Ishikawa (cell line): ENCODE measurements at regions not wholly inside any gene's neighbourhood (a gene's known extent, or its start where the extent isn't known, plus 50 kb on each side); places are given as distances from the start of the nearest gene placed in this dataset.

ENCODE experiments used
- CEBPB ChIP-seq: IDR thresholded peaks from 2 replicates; pipeline ENCODE4 v1.6.1; 2012
- CREB1 ChIP-seq: IDR thresholded peaks from 2 replicates; pipeline ENCODE4 v1.6.1; 2012; ENCODE audit warnings: low read depth
- EGR1 ChIP-seq: IDR thresholded peaks from 2 replicates; pipeline ENCODE4 v1.6.1; 2012
- EP300 ChIP-seq: IDR thresholded peaks from 2 replicates; pipeline ENCODE4 v1.6.1; 2012; ENCODE audit warnings: borderline replicate concordance
- FOXM1 ChIP-seq: IDR thresholded peaks from 2 replicates; pipeline ENCODE4 v1.6.1; 2012; ENCODE audit warnings: low read depth, borderline replicate concordance
- NFIC ChIP-seq: IDR thresholded peaks from 2 replicates; pipeline ENCODE4 v1.6.1; 2012
- RAD21 ChIP-seq: IDR thresholded peaks from 2 replicates; pipeline ENCODE4 v1.6.1; 2012; ENCODE audit warnings: low read depth
- TAF1 ChIP-seq: IDR thresholded peaks from 2 replicates; pipeline ENCODE4 v1.6.1; 2012; ENCODE audit warnings: low read depth, mild to moderate bottlenecking
- TCF12 ChIP-seq: IDR thresholded peaks from 2 replicates; pipeline ENCODE4 v1.6.1; 2012; ENCODE audit warnings: low read depth
- TEAD4 ChIP-seq: IDR thresholded peaks from 2 replicates; pipeline ENCODE4 v1.6.1; 2012
- YY1 ChIP-seq: IDR thresholded peaks from 2 replicates; pipeline ENCODE4 v1.6.1; 2012; ENCODE audit warnings: low read depth
- ZBTB7A ChIP-seq: IDR thresholded peaks from 2 replicates; pipeline ENCODE4 v1.6.1; 2012; ENCODE audit warnings: low read depth
- TF ChIP-seq, protein P1 (sequence below): IDR thresholded peaks from 2 replicates; pipeline ENCODE4 v1.6.1; 2012; ENCODE audit warnings: low read depth, mild to moderate bottlenecking
- TF ChIP-seq, protein P2 (sequence below): IDR thresholded peaks from 2 replicates; pipeline ENCODE4 v1.6.1; 2012
- TF ChIP-seq, protein P3 (sequence below): IDR thresholded peaks from 2 replicates; pipeline ENCODE4 v1.6.1; 2012

DNA sequence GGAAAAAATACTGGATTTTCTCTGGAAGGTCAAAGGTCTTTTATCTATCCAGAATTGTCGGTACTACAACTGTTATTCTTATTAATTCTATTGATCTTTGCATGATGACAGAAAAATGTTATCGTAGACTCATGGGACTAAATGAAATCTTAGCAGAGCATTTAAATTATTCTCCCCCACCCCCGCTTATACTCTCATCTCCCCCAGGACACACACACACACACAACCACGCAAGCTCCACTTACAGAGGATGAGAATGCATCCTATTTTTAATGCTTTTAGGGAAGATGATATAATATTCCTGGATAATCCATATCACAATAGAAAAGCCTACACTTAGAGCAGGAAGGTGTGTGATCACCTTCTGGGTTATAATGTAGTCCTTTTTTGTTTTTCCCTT, 91.9 kb upstream of the STARD13 start:
- TF ChIP-seq RAD21 (no peak), TAF1 (no peak), CEBPB (no peak)

DNA sequence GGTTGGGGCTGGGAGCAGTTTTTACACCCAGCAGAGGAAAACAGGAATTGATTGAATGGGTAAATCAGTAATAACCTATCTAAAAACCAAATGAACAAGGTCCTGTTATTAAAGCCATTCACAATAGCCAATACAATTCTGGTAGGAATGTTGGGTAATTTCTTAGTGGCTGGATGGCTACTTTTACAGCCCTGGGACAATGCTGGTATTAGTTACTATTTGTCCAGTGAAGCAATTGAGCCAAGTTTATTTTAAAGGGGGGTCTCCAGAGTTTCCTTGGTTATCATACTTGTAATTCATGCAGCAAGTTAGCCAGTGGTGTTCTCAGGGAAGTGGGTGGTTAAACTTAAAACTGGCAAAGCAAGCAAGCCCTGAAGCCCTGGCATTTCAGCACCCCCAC, 92.3 kb upstream of the STARD13 start:
- TF ChIP-seq EP300: no peak
- no peak for TF ChIP-seq FOXM1
- TF ChIP-seq EGR1: no peak
- no peak for TF ChIP-seq RAD21
- TF ChIP-seq, protein P1, sequence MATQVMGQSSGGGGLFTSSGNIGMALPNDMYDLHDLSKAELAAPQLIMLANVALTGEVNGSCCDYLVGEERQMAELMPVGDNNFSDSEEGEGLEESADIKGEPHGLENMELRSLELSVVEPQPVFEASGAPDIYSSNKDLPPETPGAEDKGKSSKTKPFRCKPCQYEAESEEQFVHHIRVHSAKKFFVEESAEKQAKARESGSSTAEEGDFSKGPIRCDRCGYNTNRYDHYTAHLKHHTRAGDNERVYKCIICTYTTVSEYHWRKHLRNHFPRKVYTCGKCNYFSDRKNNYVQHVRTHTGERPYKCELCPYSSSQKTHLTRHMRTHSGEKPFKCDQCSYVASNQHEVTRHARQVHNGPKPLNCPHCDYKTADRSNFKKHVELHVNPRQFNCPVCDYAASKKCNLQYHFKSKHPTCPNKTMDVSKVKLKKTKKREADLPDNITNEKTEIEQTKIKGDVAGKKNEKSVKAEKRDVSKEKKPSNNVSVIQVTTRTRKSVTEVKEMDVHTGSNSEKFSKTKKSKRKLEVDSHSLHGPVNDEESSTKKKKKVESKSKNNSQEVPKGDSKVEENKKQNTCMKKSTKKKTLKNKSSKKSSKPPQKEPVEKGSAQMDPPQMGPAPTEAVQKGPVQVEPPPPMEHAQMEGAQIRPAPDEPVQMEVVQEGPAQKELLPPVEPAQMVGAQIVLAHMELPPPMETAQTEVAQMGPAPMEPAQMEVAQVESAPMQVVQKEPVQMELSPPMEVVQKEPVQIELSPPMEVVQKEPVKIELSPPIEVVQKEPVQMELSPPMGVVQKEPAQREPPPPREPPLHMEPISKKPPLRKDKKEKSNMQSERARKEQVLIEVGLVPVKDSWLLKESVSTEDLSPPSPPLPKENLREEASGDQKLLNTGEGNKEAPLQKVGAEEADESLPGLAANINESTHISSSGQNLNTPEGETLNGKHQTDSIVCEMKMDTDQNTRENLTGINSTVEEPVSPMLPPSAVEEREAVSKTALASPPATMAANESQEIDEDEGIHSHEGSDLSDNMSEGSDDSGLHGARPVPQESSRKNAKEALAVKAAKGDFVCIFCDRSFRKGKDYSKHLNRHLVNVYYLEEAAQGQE: no peak
- TF ChIP-seq TAF1: no peak
- no peak for TF ChIP-seq CEBPB
- no peak for TF ChIP-seq TEAD4
- TF ChIP-seq NFIC: no peak
- no peak for TF ChIP-seq ZBTB7A

DNA sequence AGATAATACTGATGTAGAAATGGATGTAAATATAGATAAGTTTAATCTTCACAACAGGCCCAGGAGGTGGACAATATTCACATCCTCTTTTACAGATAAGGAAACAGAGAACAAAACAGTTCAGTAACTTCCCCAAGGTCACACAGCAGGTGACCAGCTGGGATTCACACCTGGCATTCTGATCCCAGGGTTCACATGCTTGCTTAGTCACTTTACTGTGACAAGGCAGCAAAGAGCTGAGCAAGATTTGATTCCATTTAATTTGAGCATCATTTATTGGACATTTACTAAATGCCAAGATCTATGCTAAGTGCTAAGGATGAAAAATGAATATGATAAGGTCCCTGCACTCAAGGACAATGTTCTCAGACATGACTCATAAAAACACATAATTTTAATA, 94.1 kb upstream of the STARD13 start:
- TF ChIP-seq TCF12 (no peak), TEAD4 (no peak), YY1 (no peak), EGR1 (no peak), EP300 (no peak), NFIC (no peak), ZBTB7A (no peak), CREB1 (no peak), FOXM1 (no peak), TAF1 (no peak), RAD21 (no peak), CEBPB (no peak)
- TF ChIP-seq, protein P2, sequence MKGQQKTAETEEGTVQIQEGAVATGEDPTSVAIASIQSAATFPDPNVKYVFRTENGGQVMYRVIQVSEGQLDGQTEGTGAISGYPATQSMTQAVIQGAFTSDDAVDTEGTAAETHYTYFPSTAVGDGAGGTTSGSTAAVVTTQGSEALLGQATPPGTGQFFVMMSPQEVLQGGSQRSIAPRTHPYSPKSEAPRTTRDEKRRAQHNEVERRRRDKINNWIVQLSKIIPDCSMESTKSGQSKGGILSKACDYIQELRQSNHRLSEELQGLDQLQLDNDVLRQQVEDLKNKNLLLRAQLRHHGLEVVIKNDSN: no peak
- TF ChIP-seq, protein P3, sequence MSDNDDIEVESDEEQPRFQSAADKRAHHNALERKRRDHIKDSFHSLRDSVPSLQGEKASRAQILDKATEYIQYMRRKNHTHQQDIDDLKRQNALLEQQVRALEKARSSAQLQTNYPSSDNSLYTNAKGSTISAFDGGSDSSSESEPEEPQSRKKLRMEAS: no peak
- TF ChIP-seq, protein P1: no peak

DNA sequence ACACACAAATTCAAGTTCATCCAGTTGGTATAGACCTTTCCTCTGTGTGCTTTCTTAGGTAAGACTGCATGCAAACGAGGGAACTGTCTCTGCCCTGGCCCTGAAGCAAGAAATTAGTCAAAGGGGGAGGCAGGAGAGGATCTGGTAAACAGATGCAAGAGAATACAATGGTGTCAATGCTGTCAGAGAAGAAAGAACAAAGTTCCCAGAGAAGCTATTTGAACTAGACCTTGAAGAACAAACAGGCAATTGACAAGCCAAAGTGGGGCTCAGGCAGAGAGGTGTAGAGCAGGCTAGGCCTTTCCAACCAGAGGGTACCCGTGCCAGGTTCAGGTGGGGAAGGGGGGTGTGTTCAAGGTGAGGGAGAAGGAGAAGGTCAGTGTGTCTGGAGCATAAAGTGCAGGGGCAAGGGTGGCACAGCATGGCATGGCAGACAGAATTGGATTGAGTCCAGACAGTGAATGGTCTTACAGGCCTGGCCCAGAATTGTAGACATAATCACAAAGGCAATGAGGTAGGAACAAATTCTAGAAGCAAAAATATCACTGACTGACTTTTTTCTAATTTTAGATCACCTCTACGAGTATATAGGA, 95.0 kb upstream of the STARD13 start:
- TF ChIP-seq TEAD4 (no peak), NFIC (no peak), ZBTB7A (no peak), FOXM1 (no peak), EGR1 (no peak), CREB1 (no peak), TCF12 (no peak), YY1 (no peak), EP300 (no peak), CEBPB (no peak), TAF1 (no peak)
- TF ChIP-seq, protein P1: no peak
- TF ChIP-seq, protein P2: no peak

DNA sequence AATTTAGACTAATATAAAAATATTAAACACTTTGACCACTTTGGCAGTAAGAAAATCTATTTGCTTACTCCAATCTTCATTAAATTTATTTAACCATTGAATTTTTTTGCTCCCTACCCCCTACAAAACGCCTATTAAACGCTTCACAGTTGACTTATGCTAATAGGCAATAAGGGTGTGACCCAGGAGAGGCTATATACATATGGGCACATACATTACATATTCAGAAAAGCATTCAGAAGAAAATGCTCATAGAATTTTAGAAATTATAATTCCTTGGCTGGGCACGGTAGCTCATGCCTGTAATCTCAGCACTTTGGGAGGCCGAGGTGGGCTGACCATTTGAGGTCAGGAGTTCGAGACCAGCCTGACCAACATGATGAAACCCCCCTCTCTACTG, 95.6 kb upstream of the STARD13 start:
- TF ChIP-seq CEBPB (no peak), EGR1 (no peak), YY1 (no peak)
